ENCODE measurements at regions not wholly inside any gene's neighbourhood (a gene's known extent, or its start where the extent isn't known, plus 50 kb on each side); places are given as distances from the start of the nearest gene placed in this dataset.

GRCh38 chr2:194802589-194802988, 854.4 kb upstream of the SLC39A10 start:
- TF ChIP-seq KDM1A (IDR thresholded peaks at IDR 0.05; ENCODE audit: low read depth) (no peak), ZFP36 (IDR thresholded peaks at IDR 0.05; ENCODE audit: borderline replicate concordance, partially characterized antibody) (no peak), MAFK (IDR thresholded peaks at IDR 0.05; ENCODE audit: partially characterized antibody) (no peak), RCOR1 (IDR thresholded peaks at IDR 0.05; ENCODE audit: low read depth, low read length) (no peak), CTCF (IDR thresholded peaks at IDR 0.05) (no peak)
